ENCODE measurements at regions not wholly inside any gene's neighbourhood (a gene's known extent, or its start where the extent isn't known, plus 50 kb on each side); places are given as distances from the start of the nearest gene placed in this dataset.
"Not testable (repeated sequence)": the region's sequence is repeated elsewhere in the genome, so short reads cannot be mapped to it uniquely, and the experiment has no call there.

DNA sequence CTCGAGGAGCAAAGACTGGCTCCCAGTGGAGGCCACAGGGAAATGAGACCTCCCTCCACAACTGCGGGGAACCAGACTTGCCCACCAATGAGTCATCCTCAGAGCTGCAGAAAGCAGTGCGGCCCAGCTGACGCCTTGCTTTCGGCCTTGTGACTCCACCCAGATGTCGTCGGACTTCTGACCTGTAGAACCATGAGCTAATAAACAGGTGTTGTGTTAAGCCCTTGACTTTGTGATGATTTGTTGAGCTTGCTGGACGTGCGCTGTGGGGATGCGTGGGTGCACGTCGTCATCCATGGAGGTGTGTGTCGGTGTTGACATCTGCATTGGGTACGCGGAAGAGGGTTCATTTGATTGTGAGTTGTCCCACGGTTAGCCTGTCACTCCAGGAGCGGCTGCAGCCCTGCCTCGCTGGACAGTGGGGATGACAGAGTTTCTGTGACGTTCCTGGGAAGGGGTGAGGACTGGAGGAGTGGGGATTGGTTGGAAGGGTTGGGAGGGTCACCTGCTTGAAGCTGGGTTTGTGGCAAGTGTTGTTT, 154.1 kb downstream of the SH3BP4 start:
- no peak for DNase-seq (ENCODE audit: low spot score)
- TF ChIP-seq, protein P1, sequence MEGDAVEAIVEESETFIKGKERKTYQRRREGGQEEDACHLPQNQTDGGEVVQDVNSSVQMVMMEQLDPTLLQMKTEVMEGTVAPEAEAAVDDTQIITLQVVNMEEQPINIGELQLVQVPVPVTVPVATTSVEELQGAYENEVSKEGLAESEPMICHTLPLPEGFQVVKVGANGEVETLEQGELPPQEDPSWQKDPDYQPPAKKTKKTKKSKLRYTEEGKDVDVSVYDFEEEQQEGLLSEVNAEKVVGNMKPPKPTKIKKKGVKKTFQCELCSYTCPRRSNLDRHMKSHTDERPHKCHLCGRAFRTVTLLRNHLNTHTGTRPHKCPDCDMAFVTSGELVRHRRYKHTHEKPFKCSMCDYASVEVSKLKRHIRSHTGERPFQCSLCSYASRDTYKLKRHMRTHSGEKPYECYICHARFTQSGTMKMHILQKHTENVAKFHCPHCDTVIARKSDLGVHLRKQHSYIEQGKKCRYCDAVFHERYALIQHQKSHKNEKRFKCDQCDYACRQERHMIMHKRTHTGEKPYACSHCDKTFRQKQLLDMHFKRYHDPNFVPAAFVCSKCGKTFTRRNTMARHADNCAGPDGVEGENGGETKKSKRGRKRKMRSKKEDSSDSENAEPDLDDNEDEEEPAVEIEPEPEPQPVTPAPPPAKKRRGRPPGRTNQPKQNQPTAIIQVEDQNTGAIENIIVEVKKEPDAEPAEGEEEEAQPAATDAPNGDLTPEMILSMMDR (IDR thresholded peaks at IDR 0.05) = no peak
- Histone ChIP-seq H3K4me3 (no peak overlapping the region), H3K27ac (no peak overlapping the region)

DNA sequence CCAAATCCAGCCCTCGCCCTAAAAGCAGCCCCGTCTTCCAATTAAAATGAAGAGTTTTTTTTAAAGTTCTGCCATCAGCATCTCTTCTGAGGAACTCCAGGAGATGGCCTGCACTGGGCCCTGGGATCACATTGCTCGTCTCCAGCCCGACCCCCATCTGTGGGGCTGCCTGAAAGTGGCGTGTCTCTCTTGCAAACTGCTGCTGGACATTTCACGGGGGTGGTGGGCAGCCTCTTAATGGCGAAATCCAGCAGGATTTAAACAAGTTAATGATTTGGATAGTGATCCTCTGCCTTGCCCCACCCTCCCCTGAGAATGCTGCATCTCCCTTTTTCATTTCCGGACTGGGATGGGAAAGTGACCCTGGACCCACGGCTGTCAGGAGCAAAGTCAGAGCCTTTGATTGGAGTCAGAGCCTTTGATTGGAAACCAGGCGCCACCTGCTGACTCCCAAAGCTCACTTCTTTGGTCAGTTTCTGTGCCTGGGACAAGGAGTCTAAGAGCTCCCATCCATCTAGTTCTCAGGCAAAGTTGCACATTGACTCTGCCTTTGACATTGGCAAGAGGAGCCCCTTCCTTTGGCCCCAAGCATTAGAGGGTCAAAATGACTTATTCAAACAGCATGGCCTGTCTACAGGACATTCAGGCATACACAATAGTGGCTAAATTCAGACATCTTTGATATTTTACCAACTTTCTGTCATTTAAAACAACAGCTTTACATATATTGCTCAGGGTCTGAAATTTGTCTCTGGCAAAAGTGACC, 155.2 kb downstream of the SH3BP4 start:
- Histone ChIP-seq H3K4me3 (no peak overlapping the region), H3K27ac (no peak overlapping the region)
- DNase-seq (ENCODE audit: low spot score) = no peak
- TF ChIP-seq, protein P1 (IDR thresholded peaks at IDR 0.05) = peak; percentile 40

DNA sequence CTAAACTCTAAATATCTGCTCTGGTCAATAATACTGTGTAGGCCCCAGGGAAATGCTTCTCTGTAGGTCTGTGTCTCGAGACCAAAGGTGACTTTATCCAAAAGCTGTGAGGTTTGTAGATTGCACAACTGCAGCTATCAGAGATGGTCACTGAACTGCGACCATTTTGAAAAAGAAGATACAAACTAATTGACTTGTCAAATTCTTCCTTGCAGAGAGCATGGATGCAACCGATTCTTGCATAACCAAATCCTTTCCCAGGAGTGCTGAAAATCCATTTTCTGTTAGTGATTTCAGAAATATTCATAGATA, 155.8 kb downstream of the SH3BP4 start:
- TF ChIP-seq, protein P1 (IDR thresholded peaks at IDR 0.05) = no peak
- Histone ChIP-seq H3K27ac (no peak overlapping the region), H3K4me3 (no peak overlapping the region)
- DNase-seq (ENCODE audit: low spot score) = no peak

DNA sequence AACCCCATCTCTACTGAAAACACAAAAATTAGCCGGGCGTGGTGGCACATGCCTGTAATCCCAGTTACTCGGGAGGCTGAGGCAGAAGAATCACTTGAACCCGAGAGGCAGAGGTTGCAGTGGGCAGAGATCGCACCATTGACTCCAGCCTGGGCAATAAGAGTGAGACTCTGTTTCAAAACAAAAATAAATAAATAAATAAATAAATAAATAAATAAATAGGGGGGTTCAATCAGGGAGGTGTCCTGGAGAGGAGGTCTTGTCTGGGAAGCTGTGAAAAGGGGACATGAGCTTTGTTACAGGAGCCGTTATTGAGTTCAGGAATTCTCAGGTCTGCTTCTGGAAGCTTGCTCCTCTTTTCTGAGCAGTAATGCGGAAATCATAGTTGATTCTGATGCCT, 157.7 kb downstream of the SH3BP4 start:
- not testable (repeated sequence) for H3K27ac ChIP-seq; DNase-seq (ENCODE audit: low spot score); H3K4me3 ChIP-seq

DNA sequence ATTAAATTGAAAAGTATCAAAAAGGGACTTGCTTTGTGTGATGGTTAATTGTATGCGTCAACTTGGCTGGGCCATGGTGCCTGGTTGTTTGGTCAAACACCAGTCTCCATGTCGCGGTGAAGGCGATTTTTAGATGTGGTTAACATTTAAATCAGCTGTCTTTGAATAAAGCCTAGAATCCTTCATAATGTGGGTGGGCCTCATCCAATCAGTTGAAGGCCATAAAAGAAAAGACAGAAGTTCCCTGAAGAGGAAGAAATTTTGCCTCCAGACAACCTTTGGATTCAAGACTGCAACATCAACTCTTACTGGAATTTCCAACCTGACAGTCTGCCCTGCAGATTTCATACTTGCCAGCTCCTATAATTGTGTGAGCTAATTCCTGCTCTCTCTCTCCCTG, 160.5 kb downstream of the SH3BP4 start:
- TF ChIP-seq, protein P1 (IDR thresholded peaks at IDR 0.05) = no peak
- Histone ChIP-seq H3K4me3 (no peak overlapping the region), H3K27ac (no peak overlapping the region)
- no peak for DNase-seq (ENCODE audit: low spot score)

DNA sequence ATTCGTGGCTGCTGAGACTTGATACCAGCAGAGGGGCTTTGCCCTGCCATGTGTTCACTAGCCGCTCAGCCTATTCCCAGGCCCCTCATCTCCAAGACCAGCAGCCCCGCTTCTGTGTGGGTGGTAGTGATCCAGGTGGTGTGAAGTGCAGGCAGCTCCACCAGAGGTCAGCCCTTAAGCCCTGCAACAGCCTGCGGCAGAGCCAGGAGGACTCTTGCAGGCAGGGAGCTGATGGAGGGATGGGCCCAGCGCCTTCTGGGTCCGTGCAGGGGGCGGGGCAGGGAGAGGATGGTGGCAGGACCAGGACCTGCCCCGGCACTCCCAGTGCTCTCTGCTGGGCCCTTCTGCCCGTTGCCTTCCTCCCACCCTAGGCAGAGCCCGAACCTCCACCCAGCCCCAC, 162.0 kb downstream of the SH3BP4 start:
- H3K4me3 ChIP-seq = no peak overlapping the region
- TF ChIP-seq, protein P1 (IDR thresholded peaks at IDR 0.05) = no peak
- no peak for DNase-seq (ENCODE audit: low spot score)
- H3K27ac ChIP-seq = no peak overlapping the region

DNA sequence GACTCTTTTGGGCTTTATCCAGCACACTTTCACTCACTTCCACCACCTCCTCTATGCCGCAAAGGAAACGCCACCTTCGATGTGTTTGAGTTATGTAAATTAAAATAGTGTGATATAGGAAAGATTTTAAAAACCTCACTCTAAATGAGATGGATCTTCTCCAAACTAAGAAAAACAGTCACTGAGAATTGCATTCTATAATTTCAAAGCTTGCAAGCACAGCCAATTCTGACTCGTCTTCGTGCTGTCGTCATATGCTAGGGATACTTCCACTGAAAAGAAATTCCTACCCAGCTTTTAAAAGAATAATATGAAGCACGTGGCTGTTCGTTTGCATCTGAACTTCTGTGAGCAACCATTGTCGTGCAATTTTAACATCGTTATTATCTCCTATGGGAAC, 162.5 kb downstream of the SH3BP4 start:
- H3K27ac ChIP-seq = no peak overlapping the region
- TF ChIP-seq, protein P1 (IDR thresholded peaks at IDR 0.05) = no peak
- DNase-seq (ENCODE audit: low spot score) = no peak
- H3K4me3 ChIP-seq = no peak overlapping the region

All from coronary artery (tissue), 2 donors.